ENCODE measurements at regions not wholly inside any gene's neighbourhood (a gene's known extent, or its start where the extent isn't known, plus 50 kb on each side); places are given as distances from the start of the nearest gene placed in this dataset.

DNA sequence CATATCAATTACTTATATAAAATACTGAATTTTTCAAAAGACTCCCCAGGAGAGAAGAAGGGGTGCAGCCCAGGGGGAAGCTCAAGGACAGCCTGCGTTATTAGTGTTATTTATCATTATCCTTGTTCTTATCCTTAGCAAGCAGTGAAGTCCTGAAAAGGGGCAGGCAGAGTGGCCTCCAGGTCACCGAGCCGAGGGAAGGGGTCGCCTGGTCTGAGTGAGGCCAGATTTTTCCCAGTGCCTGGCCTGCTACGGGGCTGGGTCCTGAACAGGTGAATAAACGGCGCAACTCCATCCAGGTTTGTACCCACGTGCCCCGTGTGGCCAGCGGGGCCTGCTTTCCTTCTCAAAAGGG is 123.7 kb downstream of the BRD1 start:
- H3K36me3 ChIP-seq (ENCODE audit: low read depth), result no peaks in the 10 kb centered on the region
- H3K27me3 ChIP-seq (ENCODE audit: insufficient read depth, poor library complexity, severe bottlenecking), result no peaks in the 10 kb centered on the region
- DNase-seq (ENCODE audit: low spot score) (no peak), ATAC-seq (ENCODE audit: low read depth) (no peak)
- TF ChIP-seq, protein P1, sequence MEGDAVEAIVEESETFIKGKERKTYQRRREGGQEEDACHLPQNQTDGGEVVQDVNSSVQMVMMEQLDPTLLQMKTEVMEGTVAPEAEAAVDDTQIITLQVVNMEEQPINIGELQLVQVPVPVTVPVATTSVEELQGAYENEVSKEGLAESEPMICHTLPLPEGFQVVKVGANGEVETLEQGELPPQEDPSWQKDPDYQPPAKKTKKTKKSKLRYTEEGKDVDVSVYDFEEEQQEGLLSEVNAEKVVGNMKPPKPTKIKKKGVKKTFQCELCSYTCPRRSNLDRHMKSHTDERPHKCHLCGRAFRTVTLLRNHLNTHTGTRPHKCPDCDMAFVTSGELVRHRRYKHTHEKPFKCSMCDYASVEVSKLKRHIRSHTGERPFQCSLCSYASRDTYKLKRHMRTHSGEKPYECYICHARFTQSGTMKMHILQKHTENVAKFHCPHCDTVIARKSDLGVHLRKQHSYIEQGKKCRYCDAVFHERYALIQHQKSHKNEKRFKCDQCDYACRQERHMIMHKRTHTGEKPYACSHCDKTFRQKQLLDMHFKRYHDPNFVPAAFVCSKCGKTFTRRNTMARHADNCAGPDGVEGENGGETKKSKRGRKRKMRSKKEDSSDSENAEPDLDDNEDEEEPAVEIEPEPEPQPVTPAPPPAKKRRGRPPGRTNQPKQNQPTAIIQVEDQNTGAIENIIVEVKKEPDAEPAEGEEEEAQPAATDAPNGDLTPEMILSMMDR (IDR thresholded peaks at IDR 0.05; ENCODE audit: poor library complexity, severe bottlenecking), result no peak
- H3K4me1 ChIP-seq (ENCODE audit: insufficient read depth, poor library complexity, severe bottlenecking), result no peaks in the 10 kb centered on the region
- H3K27ac ChIP-seq (ENCODE audit: poor library complexity, severe bottlenecking), result no peak overlapping the region
- H3K9me3 ChIP-seq (ENCODE audit: severe bottlenecking), result no peaks in the 10 kb centered on the region
- H3K4me3 ChIP-seq (ENCODE audit: severe bottlenecking), result no peak overlapping the region

DNA sequence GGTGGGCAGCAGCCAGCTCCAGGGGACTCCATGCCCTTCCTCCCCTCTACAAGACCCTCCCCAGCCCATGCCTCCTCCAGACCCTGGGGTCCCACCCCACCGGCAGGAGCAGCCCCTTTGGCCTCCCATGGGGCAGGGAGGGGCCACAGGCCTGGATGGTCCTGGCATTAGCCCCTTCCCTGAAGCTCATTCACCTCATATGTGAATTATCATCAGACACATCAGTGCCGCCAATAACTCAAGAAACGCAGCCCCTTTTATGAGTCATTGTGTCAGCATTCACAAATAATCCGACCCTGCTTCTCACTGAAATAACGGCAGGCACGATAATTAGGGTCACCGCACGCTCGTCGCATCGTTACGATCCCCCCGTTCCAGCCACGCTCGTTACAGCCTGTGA is 124.2 kb downstream of the BRD1 start:
- no peak for ATAC-seq (ENCODE audit: low read depth)
- TF ChIP-seq, protein P1 (IDR thresholded peaks at IDR 0.05; ENCODE audit: poor library complexity, severe bottlenecking), result no peak

DNA sequence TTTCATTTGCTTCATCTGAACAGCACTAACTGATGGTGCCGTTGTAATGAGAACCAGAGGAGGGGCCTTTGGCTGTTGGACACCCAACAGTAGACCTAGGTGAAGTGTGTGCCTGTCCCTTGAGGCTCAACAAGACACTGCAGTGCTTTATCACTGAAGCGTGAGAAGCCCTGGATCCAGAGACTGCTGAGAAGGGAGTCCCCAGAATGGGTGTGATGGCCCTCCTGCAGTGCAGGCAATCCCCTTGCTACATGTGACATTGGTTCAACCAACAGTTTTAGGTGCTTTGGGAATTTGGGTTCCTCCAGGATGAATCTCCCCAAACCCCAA is 125.6 kb downstream of the BRD1 start:
- ATAC-seq (ENCODE audit: low read depth) (no peak), DNase-seq (ENCODE audit: low spot score) (no peak)
- Histone ChIP-seq H3K27ac (ENCODE audit: poor library complexity, severe bottlenecking) (no peak overlapping the region), H3K9me3 (ENCODE audit: severe bottlenecking) (peaks cover 5% of the 10 kb centered on the region), H3K4me1 (ENCODE audit: insufficient read depth, poor library complexity, severe bottlenecking) (no peaks in the 10 kb centered on the region), H3K36me3 (ENCODE audit: low read depth) (no peaks in the 10 kb centered on the region), H3K4me3 (ENCODE audit: severe bottlenecking) (no peak overlapping the region), H3K27me3 (ENCODE audit: insufficient read depth, poor library complexity, severe bottlenecking) (no peaks in the 10 kb centered on the region)
- TF ChIP-seq, protein P1 (IDR thresholded peaks at IDR 0.05; ENCODE audit: poor library complexity, severe bottlenecking), result no peak

More for the DNA sequence above, 124.2 kb downstream of the BRD1 start:
- Histone ChIP-seq H3K4me3 (ENCODE audit: severe bottlenecking) (no peak overlapping the region), H3K9me3 (ENCODE audit: severe bottlenecking) (no peaks in the 10 kb centered on the region), H3K27ac (ENCODE audit: poor library complexity, severe bottlenecking) (no peak overlapping the region), H3K4me1 (ENCODE audit: insufficient read depth, poor library complexity, severe bottlenecking) (no peaks in the 10 kb centered on the region), H3K27me3 (ENCODE audit: insufficient read depth, poor library complexity, severe bottlenecking) (no peaks in the 10 kb centered on the region), H3K36me3 (ENCODE audit: low read depth) (no peaks in the 10 kb centered on the region)
- no peak for DNase-seq (ENCODE audit: low spot score)

DNA sequence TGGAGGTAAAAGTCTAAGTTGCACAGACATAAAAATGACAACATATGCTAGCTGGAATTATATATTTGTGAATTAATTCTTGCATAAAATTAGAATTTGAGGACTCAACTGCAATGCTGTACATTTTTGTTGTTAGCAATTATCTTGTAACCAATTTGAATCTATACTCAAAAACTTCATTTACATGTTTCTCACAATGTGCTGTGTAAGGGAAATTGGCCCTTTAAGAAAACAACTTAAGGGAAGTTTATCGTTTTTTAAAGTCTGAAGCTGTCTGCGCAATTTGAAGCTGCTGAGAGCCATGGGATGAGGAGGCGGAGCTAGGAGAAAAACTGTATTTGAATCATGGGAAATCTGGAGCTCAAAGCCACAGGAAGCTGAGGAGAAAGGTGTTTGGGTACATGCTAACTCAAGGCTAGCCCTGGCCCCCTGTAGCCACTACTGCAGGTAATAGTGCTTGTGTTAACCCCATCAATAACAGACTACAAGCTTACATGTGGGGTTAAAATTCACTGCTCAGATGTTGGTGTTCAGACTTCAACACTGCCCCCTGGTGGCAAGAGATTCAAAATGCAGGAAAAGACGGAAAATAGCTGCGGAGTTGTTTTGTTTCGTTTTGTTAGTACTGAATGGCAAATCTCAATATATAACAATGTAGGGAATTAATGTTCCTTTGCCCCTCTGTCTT is 126.1 kb downstream of the BRD1 start:
- no peaks in the 10 kb centered on the region for H3K36me3 ChIP-seq (ENCODE audit: low read depth)
- peaks cover 5% of the 10 kb centered on the region for H3K9me3 ChIP-seq (ENCODE audit: severe bottlenecking)
- H3K27ac ChIP-seq (ENCODE audit: poor library complexity, severe bottlenecking), result no peak overlapping the region
- TF ChIP-seq, protein P1 (IDR thresholded peaks at IDR 0.05; ENCODE audit: poor library complexity, severe bottlenecking), result peak; percentile 16
- no peak for ATAC-seq (ENCODE audit: low read depth)
- H3K4me1 ChIP-seq (ENCODE audit: insufficient read depth, poor library complexity, severe bottlenecking), result no peaks in the 10 kb centered on the region
- no peaks in the 10 kb centered on the region for H3K27me3 ChIP-seq (ENCODE audit: insufficient read depth, poor library complexity, severe bottlenecking)
- DNase-seq (ENCODE audit: low spot score), result no peak
- H3K4me3 ChIP-seq (ENCODE audit: severe bottlenecking), result no peak overlapping the region

- DNase-seq (ENCODE audit: low spot score) (no peak), ATAC-seq (ENCODE audit: low read depth) (no peak)
- Histone ChIP-seq H3K27me3 (ENCODE audit: insufficient read depth, poor library complexity, severe bottlenecking) (no peaks in the 10 kb centered on the region), H3K27ac (ENCODE audit: poor library complexity, severe bottlenecking) (no peak overlapping the region), H3K9me3 (ENCODE audit: severe bottlenecking) (peaks cover 5% of the 10 kb centered on the region), H3K36me3 (ENCODE audit: low read depth) (no peaks in the 10 kb centered on the region), H3K4me1 (ENCODE audit: insufficient read depth, poor library complexity, severe bottlenecking) (no peaks in the 10 kb centered on the region), H3K4me3 (ENCODE audit: severe bottlenecking) (no peak overlapping the region)
- TF ChIP-seq, protein P1 (IDR thresholded peaks at IDR 0.05; ENCODE audit: poor library complexity, severe bottlenecking), result no peak
Measured at GRCh38 chr22:49699928-49700498, 127.7 kb downstream of the BRD1 start.
